Transverse colon (tissue), 3 donors: ENCODE measurements at regions not wholly inside any gene's neighbourhood (a gene's known extent, or its start where the extent isn't known, plus 50 kb on each side); places are given as distances from the start of the nearest gene placed in this dataset.

ENCODE experiments used
- CTCF ChIP-seq, 5 experiments: fragments of 200-600 bp in 3 of 5; fragments of 450-650 bp in 2 of 5; sonication (generic) in 3 of 5; IDR thresholded peaks; 1 replicate in 2 of 5; 2 replicates in 3 of 5; pipeline ENCODE4 v1.5.1; 2016 to 2017; ENCODE audit warnings: antibody characterized with exemption in 5 of 5, inconsistent platforms in 3 of 5, mild to moderate bottlenecking in 2 of 5, moderate library complexity in 1 of 5
- EP300 ChIP-seq: sonication (generic); formaldehyde crosslinking; IDR thresholded peaks from one replicate; pipeline ENCODE4 v1.6.1; 2017; ENCODE audit warnings: antibody characterized with exemption, low read depth
- POLR2A ChIP-seq: fragments of 450-650 bp; IDR thresholded peaks from one replicate; pipeline ENCODE4 v1.6.1; 2016; ENCODE audit warnings: antibody characterized with exemption, mild to moderate bottlenecking, moderate library complexity

- TF ChIP-seq CTCF (IDR thresholded peaks at IDR 0.05) (no peak), POLR2A (no peak), EP300 (no peak)
Observed at GRCh38 chr2:129174143-129174542, 805.3 kb upstream of the RAB6C start.
